Right atrium auricular region (tissue), 2 donors: ENCODE measurements at regions not wholly inside any gene's neighbourhood (a gene's known extent, or its start where the extent isn't known, plus 50 kb on each side); places are given as distances from the start of the nearest gene placed in this dataset.

Experiments
- DNase-seq: peaks from one replicate; pipeline ENCODE4 v3.0.0-alpha.2; 2019; ENCODE audit warnings: low spot score
- H3K27ac ChIP-seq, 2 donors: fragments of 200-600 bp; sonication (generic); 1 replicate in 1 of 2; 2 replicates in 1 of 2; pipeline ENCODE4 v1.5.1; 2016 to 2019
- H3K27me3 ChIP-seq, 2 donors: fragments of 200-600 bp; sonication (generic); one replicate each; pipeline versions ENCODE4 v1.5.1 to v1.6.0; 2017 to 2019
- H3K36me3 ChIP-seq: fragments of 200-600 bp; sonication (generic); one replicate; pipeline ENCODE4 v1.5.1; 2016
- H3K4me1 ChIP-seq, 2 donors: fragments of 200-600 bp; sonication (generic); one replicate each; pipeline versions ENCODE4 v1.5.1 to v1.6.0; 2017 to 2019
- H3K4me3 ChIP-seq, 2 donors: fragments of 200-600 bp; sonication (generic); 1 replicate in 1 of 2; 2 replicates in 1 of 2; pipeline ENCODE4 v1.5.1; 2017 to 2019; ENCODE audit warnings: mild to moderate bottlenecking in 1 of 2, moderate library complexity in 1 of 2
- H3K9me3 ChIP-seq, 2 donors: fragments of 200-600 bp; sonication (generic); one replicate each; pipeline ENCODE4 v1.5.1; 2019
- CTCF ChIP-seq, 2 donors: fragments of 200-600 bp; sonication (generic); IDR thresholded peaks; one replicate each; pipeline ENCODE4 v1.5.1; 2019; ENCODE audit warnings: antibody characterized with exemption in 2 of 2

DNA sequence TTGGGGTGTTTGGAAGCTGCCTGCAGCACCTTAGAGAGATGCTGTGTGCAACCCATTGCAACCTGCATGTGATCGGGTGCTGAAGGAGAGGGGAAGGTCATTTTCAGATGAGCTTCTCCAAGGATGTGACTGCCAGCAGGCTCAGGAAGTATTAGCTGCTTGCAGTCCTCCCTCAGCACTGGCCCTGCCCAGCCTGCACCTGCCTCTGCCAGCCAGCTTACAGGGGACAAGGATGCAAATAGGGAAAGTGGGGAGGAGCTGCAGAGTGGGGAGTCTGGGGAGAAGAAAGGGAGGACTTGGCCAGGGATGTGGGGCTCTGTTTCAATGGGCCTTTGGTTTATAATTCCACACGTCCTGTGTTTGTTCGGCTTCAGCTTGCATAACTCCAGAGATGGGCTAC is 254.5 kb downstream of the RRAGC start:
- Histone ChIP-seq H3K27ac (no peak overlapping the region), H3K4me3 (no peak overlapping the region), H3K36me3 (no peaks in the 10 kb centered on the region), H3K27me3 (no peaks in the 10 kb centered on the region), H3K9me3 (no peaks in the 10 kb centered on the region), H3K4me1 (no peaks in the 10 kb centered on the region)
- TF ChIP-seq CTCF (IDR thresholded peaks at IDR 0.05): no peak
- no peak for DNase-seq

DNA sequence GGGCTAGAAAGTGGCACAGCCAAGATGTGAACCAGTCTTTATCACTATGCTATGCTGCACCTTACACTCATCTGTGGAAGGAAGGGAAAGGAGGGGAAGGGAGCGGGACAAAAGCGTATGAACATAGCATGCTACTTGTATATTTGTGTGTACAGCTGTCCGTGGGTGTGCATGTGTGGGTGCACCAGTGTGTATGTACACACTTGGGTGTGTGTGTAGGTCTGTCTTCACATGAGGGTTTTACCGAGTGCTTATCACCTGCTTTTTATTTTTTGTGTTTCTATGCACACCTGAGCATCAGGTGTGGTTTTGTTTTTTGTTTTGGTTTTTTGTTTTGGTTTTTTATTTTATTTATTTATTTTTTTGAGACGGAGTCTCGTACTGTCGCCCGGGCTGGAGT is 255.7 kb downstream of the RRAGC start:
- TF ChIP-seq CTCF (IDR thresholded peaks at IDR 0.05): no peak
- Histone ChIP-seq H3K36me3 (no peaks in the 10 kb centered on the region), H3K27me3 (no peaks in the 10 kb centered on the region), H3K27ac (no peak overlapping the region), H3K9me3 (no peaks in the 10 kb centered on the region), H3K4me3 (no peak overlapping the region), H3K4me1 (no peaks in the 10 kb centered on the region)
- no peak for DNase-seq

GRCh38 chr1:38600905-38601304 is 258.7 kb downstream of the RRAGC start:
- H3K36me3 ChIP-seq: no peaks in the 10 kb centered on the region
- H3K4me3 ChIP-seq: no peak overlapping the region
- no peaks in the 10 kb centered on the region for H3K9me3 ChIP-seq
- H3K27me3 ChIP-seq: no peaks in the 10 kb centered on the region
- no peak overlapping the region for H3K27ac ChIP-seq
- no peak for DNase-seq
- H3K4me1 ChIP-seq: no peaks in the 10 kb centered on the region
- no peak for TF ChIP-seq CTCF (IDR thresholded peaks at IDR 0.05)

GRCh38 chr1:38600286-38600685 is 259.3 kb downstream of the RRAGC start:
- no peaks in the 10 kb centered on the region for H3K36me3 ChIP-seq
- H3K4me3 ChIP-seq: no peak overlapping the region
- no peaks in the 10 kb centered on the region for H3K9me3 ChIP-seq
- no peaks in the 10 kb centered on the region for H3K27me3 ChIP-seq
- no peak for DNase-seq
- TF ChIP-seq CTCF (IDR thresholded peaks at IDR 0.05): no peak
- no peak overlapping the region for H3K27ac ChIP-seq
- H3K4me1 ChIP-seq: no peaks in the 10 kb centered on the region

DNA sequence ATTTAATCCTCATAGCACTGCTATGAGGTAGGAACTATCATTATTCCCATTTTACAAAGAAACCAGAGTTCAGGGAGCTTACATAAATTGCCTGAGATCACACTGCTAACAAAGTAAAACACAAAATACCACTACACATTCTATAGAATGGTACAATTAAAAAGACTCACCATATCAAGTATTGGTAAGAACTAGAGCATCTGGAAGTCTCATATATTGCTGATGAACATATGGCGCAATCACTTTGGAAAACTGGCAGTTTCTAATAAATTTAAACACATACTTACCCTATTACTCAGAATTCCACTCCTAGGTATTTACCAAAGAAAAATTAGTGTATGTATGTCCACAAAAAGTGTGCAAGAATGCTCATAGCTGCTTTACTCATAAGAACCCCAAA is 261.5 kb downstream of the RRAGC start:
- Histone ChIP-seq H3K36me3 (no peaks in the 10 kb centered on the region), H3K4me3 (no peak overlapping the region), H3K27ac (no peak overlapping the region), H3K4me1 (no peaks in the 10 kb centered on the region), H3K9me3 (peaks cover 0 to 8% of the 10 kb centered on the region in 2 donors), H3K27me3 (no peaks in the 10 kb centered on the region)
- DNase-seq: no peak
- no peak for TF ChIP-seq CTCF (IDR thresholded peaks at IDR 0.05)

DNA sequence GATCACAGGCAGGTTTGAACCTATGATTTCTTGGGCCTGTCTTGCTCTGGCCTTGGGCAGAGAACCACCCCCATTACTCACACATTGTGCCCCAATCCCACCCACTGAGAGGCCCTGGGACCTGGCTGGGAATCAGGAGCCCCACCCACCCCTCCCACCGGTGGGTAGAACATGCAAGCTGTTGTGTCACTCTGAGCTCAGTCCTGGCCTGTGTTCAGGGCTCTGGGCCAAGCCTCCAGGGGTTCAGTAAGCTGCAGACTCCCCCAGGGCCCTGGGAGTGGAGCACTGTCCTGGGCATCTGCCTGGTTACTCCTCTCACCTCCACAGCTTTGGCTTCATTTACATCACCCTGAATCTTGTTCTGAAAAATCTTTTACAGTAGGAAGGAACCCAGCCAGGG is 270.5 kb downstream of the RRAGC start:
- no peak overlapping the region for H3K4me3 ChIP-seq
- no peaks in the 10 kb centered on the region for H3K4me1 ChIP-seq
- H3K27ac ChIP-seq: no peak overlapping the region
- H3K9me3 ChIP-seq: peaks cover 0 to 9% of the 10 kb centered on the region in 2 donors
- no peaks in the 10 kb centered on the region for H3K27me3 ChIP-seq
- no peaks in the 10 kb centered on the region for H3K36me3 ChIP-seq
- TF ChIP-seq CTCF (IDR thresholded peaks at IDR 0.05): no peak
- no peak for DNase-seq
